Omental fat pad (tissue), 3 donors: ENCODE measurements at regions not wholly inside any gene's neighbourhood (a gene's known extent, or its start where the extent isn't known, plus 50 kb on each side); places are given as distances from the start of the nearest gene placed in this dataset.
A peak's percentile ranks its signal among the peaks of the same experiment; 100 is the strongest.

Source experiments
- ATAC-seq: fragments of 150-250 bp; one replicate; pipeline ENCODE4 v1.9.1; 2016; ENCODE audit warnings: mild to moderate bottlenecking, moderate library complexity; ENCODE audit not compliant: low FRiP score
- DNase-seq: peaks from one replicate; pipeline ENCODE4 v3.0.0-alpha.2; 2019; ENCODE audit warnings: low spot score
- TF ChIP-seq, protein P1 (sequence below), 3 donors: fragments of 450-650 bp; IDR thresholded peaks; one replicate each; pipeline ENCODE4 v1.5.1; 2016 to 2017; ENCODE audit warnings: antibody characterized with exemption in 3 of 3, mild to moderate bottlenecking in 3 of 3, moderate library complexity in 2 of 3

DNA sequence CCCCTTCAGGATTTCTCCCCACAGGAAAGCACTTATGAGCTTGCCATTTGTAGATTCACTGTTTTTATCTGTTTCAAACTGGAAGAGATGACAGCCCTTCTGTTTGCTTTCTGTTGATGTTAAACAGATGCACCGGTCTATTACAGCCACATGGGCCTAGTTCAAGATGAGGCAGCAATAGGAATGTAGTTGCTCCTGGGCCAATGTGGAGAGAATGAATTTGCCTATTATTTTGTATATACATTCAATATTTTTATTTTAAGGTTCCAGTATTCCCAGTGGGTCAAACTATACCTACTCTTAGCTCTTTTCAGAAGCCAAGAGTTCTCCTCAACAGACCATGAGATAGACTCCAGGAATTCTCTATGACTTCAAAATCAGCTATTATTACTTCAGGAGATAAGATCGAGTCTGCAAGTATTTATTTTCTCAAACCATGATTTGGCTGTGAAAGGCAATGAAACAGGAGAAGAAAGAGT, 461.6 kb downstream of the RASEF start:
- TF ChIP-seq, protein P1, sequence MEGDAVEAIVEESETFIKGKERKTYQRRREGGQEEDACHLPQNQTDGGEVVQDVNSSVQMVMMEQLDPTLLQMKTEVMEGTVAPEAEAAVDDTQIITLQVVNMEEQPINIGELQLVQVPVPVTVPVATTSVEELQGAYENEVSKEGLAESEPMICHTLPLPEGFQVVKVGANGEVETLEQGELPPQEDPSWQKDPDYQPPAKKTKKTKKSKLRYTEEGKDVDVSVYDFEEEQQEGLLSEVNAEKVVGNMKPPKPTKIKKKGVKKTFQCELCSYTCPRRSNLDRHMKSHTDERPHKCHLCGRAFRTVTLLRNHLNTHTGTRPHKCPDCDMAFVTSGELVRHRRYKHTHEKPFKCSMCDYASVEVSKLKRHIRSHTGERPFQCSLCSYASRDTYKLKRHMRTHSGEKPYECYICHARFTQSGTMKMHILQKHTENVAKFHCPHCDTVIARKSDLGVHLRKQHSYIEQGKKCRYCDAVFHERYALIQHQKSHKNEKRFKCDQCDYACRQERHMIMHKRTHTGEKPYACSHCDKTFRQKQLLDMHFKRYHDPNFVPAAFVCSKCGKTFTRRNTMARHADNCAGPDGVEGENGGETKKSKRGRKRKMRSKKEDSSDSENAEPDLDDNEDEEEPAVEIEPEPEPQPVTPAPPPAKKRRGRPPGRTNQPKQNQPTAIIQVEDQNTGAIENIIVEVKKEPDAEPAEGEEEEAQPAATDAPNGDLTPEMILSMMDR (IDR thresholded peaks at IDR 0.05) = no peak
- ATAC-seq = no peak
- no peak for DNase-seq

DNA sequence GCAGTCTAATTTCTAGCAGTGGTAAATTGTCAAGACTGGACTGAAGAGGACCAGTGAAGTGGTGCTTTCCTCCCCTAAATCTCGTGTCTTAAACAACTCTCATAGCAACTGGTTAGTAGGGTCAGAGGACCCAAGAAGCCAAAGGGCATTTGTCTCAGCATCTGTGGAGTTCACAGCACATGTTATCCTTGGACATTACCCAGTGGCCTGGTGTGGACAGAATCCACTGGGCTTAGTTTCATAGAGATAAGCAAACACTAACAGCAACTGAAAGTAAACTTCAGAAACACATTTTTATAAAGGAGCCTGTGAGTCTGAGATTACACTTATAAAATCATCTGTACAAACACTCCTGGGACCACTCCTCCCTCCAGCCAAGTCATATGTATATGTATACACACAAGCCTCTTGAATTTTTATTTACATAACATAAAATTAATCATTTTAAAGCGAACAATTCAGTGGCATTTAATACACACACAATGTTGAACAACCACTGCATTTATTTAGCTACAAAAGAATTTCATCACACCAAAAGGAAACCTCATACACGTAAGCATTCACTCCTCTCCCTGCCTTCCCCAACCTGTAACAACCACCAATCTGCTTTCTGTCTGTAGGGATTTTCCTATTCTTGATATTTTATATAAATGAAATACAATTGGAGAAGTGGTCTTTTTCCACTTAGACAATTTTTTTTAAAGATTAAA, 457.8 kb downstream of the RASEF start:
- DNase-seq (no peak), ATAC-seq (no peak)
- TF ChIP-seq, protein P1 (IDR thresholded peaks at IDR 0.05) = no peak

DNA sequence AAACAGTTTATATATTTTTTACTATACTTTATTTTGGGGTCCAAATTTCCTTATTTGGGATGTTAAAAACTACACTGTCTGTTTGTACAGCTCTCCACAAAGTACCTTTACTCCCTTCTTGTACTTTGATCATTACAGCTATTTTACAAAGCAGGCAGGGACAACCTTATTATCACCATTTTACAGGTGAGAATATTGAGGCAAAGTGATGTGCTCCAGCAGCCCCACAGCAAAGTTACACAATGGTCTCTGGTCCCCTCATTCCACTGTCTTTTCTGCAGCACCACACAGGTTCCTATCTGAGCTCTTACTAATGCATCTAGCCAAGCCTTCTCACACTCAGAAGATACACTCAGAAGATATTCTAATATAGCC, 457.3 kb downstream of the RASEF start:
- TF ChIP-seq, protein P1 (IDR thresholded peaks at IDR 0.05) = no peak
- DNase-seq (no peak), ATAC-seq (no peak)

DNA sequence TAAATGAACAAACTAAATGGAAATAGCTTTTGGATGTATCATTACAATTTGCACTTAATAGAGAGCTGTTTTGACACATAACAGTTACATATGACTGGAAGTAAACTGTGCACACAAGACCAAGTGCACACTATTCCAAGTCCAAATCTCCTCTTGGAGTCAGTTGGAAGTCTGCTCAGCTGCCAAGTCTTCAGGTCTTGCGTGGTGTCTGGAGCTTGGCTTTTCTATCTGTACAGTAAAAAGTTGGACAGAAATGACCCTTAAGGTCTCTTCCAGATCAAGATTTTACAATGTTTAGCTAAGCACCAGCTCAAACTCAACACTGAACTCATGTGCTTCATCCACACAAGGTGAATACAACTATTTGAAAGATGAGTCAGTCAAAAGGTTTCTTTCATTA, 456.9 kb downstream of the RASEF start:
- TF ChIP-seq, protein P1 (IDR thresholded peaks at IDR 0.05) = no peak
- ATAC-seq (no peak), DNase-seq (no peak)

DNA sequence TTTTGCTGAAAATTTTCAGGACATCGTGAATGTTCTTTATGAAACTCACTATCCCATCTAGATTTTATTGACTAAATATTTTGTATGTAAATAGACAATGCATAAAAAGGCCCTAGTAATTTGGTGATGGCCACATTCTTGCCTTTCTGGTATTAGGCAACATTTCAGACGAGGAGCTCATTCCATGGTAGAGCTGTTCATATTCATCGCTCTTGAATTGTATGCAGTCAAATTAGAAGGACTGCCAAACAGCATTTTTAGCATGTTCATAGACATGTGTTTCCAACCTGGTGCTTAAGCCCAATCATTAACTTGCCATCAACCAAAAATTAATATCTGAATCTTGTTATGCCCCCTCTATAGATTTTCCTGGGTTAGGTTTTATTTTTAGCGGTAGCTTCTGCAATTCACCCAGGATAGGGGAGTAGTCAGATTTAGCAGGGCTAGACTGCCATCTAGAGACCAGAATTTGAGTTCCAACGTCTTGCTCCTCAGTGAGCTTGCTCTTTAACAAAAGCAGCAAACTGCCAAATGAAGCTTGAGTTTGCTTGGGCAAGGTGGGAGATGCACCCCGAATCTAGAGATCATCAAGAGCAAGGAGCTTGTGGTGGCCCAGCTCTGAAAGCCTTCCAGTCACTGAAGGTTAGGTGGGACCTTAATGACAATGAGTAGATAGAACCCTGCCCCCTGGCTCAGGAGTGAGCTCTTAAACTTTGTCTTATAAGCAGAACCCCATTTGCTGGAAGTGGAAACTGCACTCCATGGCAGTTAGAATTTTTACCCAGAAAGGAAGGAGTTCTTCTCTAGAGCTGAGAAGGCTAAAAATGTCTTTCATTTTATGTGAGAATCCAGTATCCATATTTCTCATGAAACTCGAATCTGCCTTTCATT, 456.2 kb downstream of the RASEF start:
- peak; percentile 62 for ATAC-seq
- DNase-seq = no peak
- TF ChIP-seq, protein P1 (IDR thresholded peaks at IDR 0.05) = no peak

GRCh38 chr9:82608487-82608886, 454.5 kb downstream of the RASEF start:
- ATAC-seq (no peak), DNase-seq (no peak)
- TF ChIP-seq, protein P1 (IDR thresholded peaks at IDR 0.05) = no peak
